ENCODE measurements at regions not wholly inside any gene's neighbourhood (a gene's known extent, or its start where the extent isn't known, plus 50 kb on each side); places are given as distances from the start of the nearest gene placed in this dataset.
A peak's percentile ranks its signal among the peaks of the same experiment; 100 is the strongest.

- H3K4me3 ChIP-seq (ENCODE audit: low read depth, low read length): no peak overlapping the region
- no peak for TF ChIP-seq CTCF (IDR thresholded peaks at IDR 0.05; ENCODE audit: control insufficient read depth, extremely low read depth, insufficient read depth)
- DNase-seq (ENCODE audit: low read depth): no peak
These were observed 557.9 kb upstream of the GRAMD2B start for GRCh38 chr5:125865166-125865815.

GRCh38 chr5:125868036-125868435 lies 555.2 kb upstream of the GRAMD2B start:
- no peak for DNase-seq (ENCODE audit: low read depth)
- H3K4me3 ChIP-seq (ENCODE audit: low read depth, low read length): no peak overlapping the region
- no peak for TF ChIP-seq CTCF (IDR thresholded peaks at IDR 0.05; ENCODE audit: control insufficient read depth, extremely low read depth, insufficient read depth)

- TF ChIP-seq CTCF (IDR thresholded peaks at IDR 0.05; ENCODE audit: control insufficient read depth, extremely low read depth, insufficient read depth): no peak
- no peak overlapping the region for H3K4me3 ChIP-seq (ENCODE audit: low read depth, low read length)
- DNase-seq (ENCODE audit: low read depth): no peak
These were observed 553.0 kb upstream of the GRAMD2B start for GRCh38 chr5:125870256-125870655.

- TF ChIP-seq CTCF (IDR thresholded peaks at IDR 0.05; ENCODE audit: control insufficient read depth, extremely low read depth, insufficient read depth): no peak
- H3K4me3 ChIP-seq (ENCODE audit: low read depth, low read length): no peak overlapping the region
- DNase-seq (ENCODE audit: low read depth): no peak
These were observed 549.2 kb upstream of the GRAMD2B start for GRCh38 chr5:125874057-125874456.

GRCh38 chr5:125874717-125875116 lies 548.5 kb upstream of the GRAMD2B start:
- peak; percentile 1 for DNase-seq (ENCODE audit: low read depth)
- peak; percentile 17; the same call in 1 of the 2 replicates for TF ChIP-seq CTCF (IDR thresholded peaks at IDR 0.05; ENCODE audit: control insufficient read depth, extremely low read depth, insufficient read depth)
- no peak overlapping the region for H3K4me3 ChIP-seq (ENCODE audit: low read depth, low read length)

- no peak for DNase-seq (ENCODE audit: low read depth)
- TF ChIP-seq CTCF (IDR thresholded peaks at IDR 0.05; ENCODE audit: control insufficient read depth, extremely low read depth, insufficient read depth): no peak
These were observed 546.0 kb upstream of the GRAMD2B start for GRCh38 chr5:125877248-125877647.

GRCh38 chr5:125882061-125882460 lies 541.1 kb upstream of the GRAMD2B start:
- DNase-seq (ENCODE audit: low read depth): no peak
- no peak for TF ChIP-seq CTCF (IDR thresholded peaks at IDR 0.05; ENCODE audit: control insufficient read depth, extremely low read depth, insufficient read depth)
- no peak overlapping the region for H3K4me3 ChIP-seq (ENCODE audit: low read depth, low read length)

More at GRCh38 chr5:125877248-125877647, 546.0 kb upstream of the GRAMD2B start:
- H3K4me3 ChIP-seq (ENCODE audit: low read depth, low read length): no peak overlapping the region

All from LNCaP clone FGC (cell line).